SK-N-SH (cell line): ENCODE measurements at regions not wholly inside any gene's neighbourhood (a gene's known extent, or its start where the extent isn't known, plus 50 kb on each side); places are given as distances from the start of the nearest gene placed in this dataset.

Source experiments
- CTCF ChIA-PET: fragments of 300-600, 350-600 bp; formaldehyde crosslinking; extraction: SDS; loops from one replicate; lab custom pipeline; 2021; lab: Yijun Ruan, JAX
- POLR2A ChIA-PET: fragments of 350-600 bp; sonication (Branson Sonifier 250); formaldehyde crosslinking; extraction: SDS; loops from one replicate; lab custom pipeline; 2020; ENCODE audit warnings: antibody characterized with exemption, inconsistent platforms; lab: Yijun Ruan, JAX
- DNase-seq: peaks from one replicate; pipeline ENCODE4 v3.0.0; 2012
- H2AFZ ChIP-seq: fragments of 200-600 bp; sonication (generic); 2 replicates; pipeline ENCODE4 v1.8.1; 2016; ENCODE audit warnings: antibody characterized with exemption, mild to moderate bottlenecking, low read depth
- H3F3A ChIP-seq: fragments of 200-600 bp; sonication (generic); replicated peaks from 2 replicates; pipeline ENCODE3; 2016; ENCODE audit warnings: antibody characterized with exemption, mild to moderate bottlenecking; ENCODE audit not compliant: insufficient read depth
- H3K27ac ChIP-seq, 2 experiments: fragments of 200-500 bp in 1 of 2; fragments of 200-600 bp in 1 of 2; sonication (Bioruptor generic) in 1 of 2; sonication (generic), shearing (Covaris generic) in 1 of 2; 2 replicates each; pipeline versions ENCODE4 v1.5.1 to v1.6.1; 2014 to 2016; ENCODE audit warnings: low read depth in 2 of 2, inconsistent platforms in 1 of 2, low read length in 1 of 2, mild to moderate bottlenecking in 1 of 2, mixed read lengths in 1 of 2
- H3K27me3 ChIP-seq: fragments of 200-600 bp; sonication (generic), shearing (Covaris generic); 2 replicates; pipeline ENCODE4 v1.6.1; 2016; ENCODE audit warnings: mixed run types; ENCODE audit not compliant: insufficient read depth
- H3K36me3 ChIP-seq, 2 experiments: fragments of 200-500 bp in 1 of 2; fragments of 200-600 bp in 1 of 2; sonication (Bioruptor generic) in 1 of 2; sonication (generic) in 1 of 2; replicated peaks in 1 of 2; 2 replicates each; pipeline versions ENCODE3 to v1.5.1; 2014 to 2016; ENCODE audit warnings: low read length in 1 of 2, mild to moderate bottlenecking in 1 of 2; ENCODE audit not compliant: insufficient read depth in 2 of 2, control insufficient read depth in 1 of 2
- H3K4me1 ChIP-seq, 2 experiments: fragments of 200-500 bp in 1 of 2; fragments of 200-600 bp in 1 of 2; sonication (Bioruptor generic) in 1 of 2; sonication (generic), shearing (Covaris generic) in 1 of 2; 2 replicates each; pipeline versions ENCODE4 v1.5.1 to v1.6.1; 2014 to 2016; ENCODE audit warnings: low read depth in 1 of 2, low read length in 1 of 2, mixed run types in 1 of 2; ENCODE audit not compliant: insufficient read depth in 2 of 2, control insufficient read depth in 1 of 2
- H3K4me2 ChIP-seq: fragments of 200-600 bp; sonication (generic), shearing (Covaris generic); 2 replicates; pipeline ENCODE4 v1.6.1; 2017; ENCODE audit warnings: mixed run types
- H3K4me3 ChIP-seq, 2 experiments: fragments of 200-500 bp in 1 of 2; fragments of 200-600 bp in 1 of 2; sonication (Bioruptor generic) in 1 of 2; sonication (generic), shearing (Covaris generic) in 1 of 2; 2 replicates each; pipeline versions ENCODE4 v1.5.1 to v1.8.1; 2014 to 2016; ENCODE audit warnings: low read depth in 2 of 2, inconsistent platforms in 1 of 2, low read length in 1 of 2, mild to moderate bottlenecking in 1 of 2, mixed read lengths in 1 of 2, moderate library complexity in 1 of 2
- H3K79me2 ChIP-seq: fragments of 200-600 bp; sonication (generic); 2 replicates; pipeline ENCODE4 v1.8.1; 2017; ENCODE audit warnings: mild to moderate bottlenecking; ENCODE audit not compliant: insufficient read depth
- H3K9ac ChIP-seq: fragments of 200-600 bp; sonication (generic); 2 replicates; pipeline ENCODE4 v1.6.1; 2017; ENCODE audit warnings: mixed run types
- H3K9me2 ChIP-seq: fragments of 200-600 bp; sonication (generic); 2 replicates; pipeline ENCODE4 v1.6.1; 2017; ENCODE audit warnings: mixed run types
- H3K9me3 ChIP-seq: fragments of 200-600 bp; sonication (generic); 2 replicates; pipeline ENCODE4 v1.6.1; 2017; ENCODE audit warnings: mixed run types, mild to moderate bottlenecking, moderate library complexity
- H4K20me1 ChIP-seq: fragments of 200-600 bp; sonication (generic); 2 replicates; pipeline ENCODE4 v1.6.1; 2017; ENCODE audit warnings: mild to moderate bottlenecking, mixed run types; ENCODE audit not compliant: insufficient read depth
- ELF1 ChIP-seq: IDR thresholded peaks from 2 replicates; pipeline ENCODE4 v1.4.0; 2012
- EZH2phosphoT487 ChIP-seq: fragments of 200-600 bp; sonication (generic); IDR thresholded peaks from 2 replicates; pipeline ENCODE4 v1.6.1; 2017; ENCODE audit warnings: low read depth, mixed run types, mild to moderate bottlenecking, antibody characterized with exemption, moderate library complexity, borderline replicate concordance
- FOSL2 ChIP-seq: IDR thresholded peaks from 2 replicates; pipeline ENCODE4 v1.4.0; 2012; ENCODE audit warnings: low read depth, mild to moderate bottlenecking, moderate library complexity, borderline replicate concordance
- FOXJ3 ChIP-seq: sonication (generic); formaldehyde crosslinking; IDR thresholded peaks from 2 replicates; pipeline ENCODE4 v1.5.1; 2020; ENCODE audit warnings: mild to moderate bottlenecking, missing genetic modification reagents
- FOXM1 ChIP-seq: IDR thresholded peaks from 2 replicates; pipeline ENCODE4 v1.4.0; 2012; ENCODE audit warnings: low read depth, mild to moderate bottlenecking
- GABPA ChIP-seq: IDR thresholded peaks from 2 replicates; pipeline ENCODE4 v1.4.0; 2012; ENCODE audit warnings: low read depth, mild to moderate bottlenecking
- GATA2 ChIP-seq: sonication (generic); formaldehyde crosslinking; IDR thresholded peaks from 2 replicates; pipeline ENCODE4 v1.5.0; 2020; ENCODE audit warnings: mild to moderate bottlenecking, missing genetic modification reagents
- JUND ChIP-seq: IDR thresholded peaks from 2 replicates; pipeline ENCODE4 v1.4.0; 2012
- MAX ChIP-seq: IDR thresholded peaks from 2 replicates; pipeline ENCODE4 v1.4.0; 2012; ENCODE audit warnings: low read depth
- MEF2A ChIP-seq: IDR thresholded peaks from 2 replicates; pipeline ENCODE4 v1.4.0; 2012; ENCODE audit warnings: low read depth, borderline replicate concordance
- MXI1 ChIP-seq: IDR thresholded peaks from 2 replicates; pipeline ENCODE4 v1.6.1; 2012; ENCODE audit warnings: mild to moderate bottlenecking, low read depth, low read length, improper control_type of control experiment
- POLR2AphosphoS5 ChIP-seq: IDR thresholded peaks from 2 replicates; pipeline ENCODE4 v1.6.1; 2012; ENCODE audit warnings: low read depth, low read length
- RAD21 ChIP-seq: IDR thresholded peaks from 2 replicates; pipeline ENCODE4 v1.6.1; 2012; ENCODE audit warnings: mild to moderate bottlenecking, low read length
- RCOR1 ChIP-seq: fragments of 150-350 bp; IDR thresholded peaks from 2 replicates; pipeline ENCODE4 v1.6.1; 2017; ENCODE audit warnings: antibody characterized with exemption, low read length
- RFX5 ChIP-seq: IDR thresholded peaks from 2 replicates; pipeline ENCODE4 v1.6.1; 2012; ENCODE audit warnings: mild to moderate bottlenecking, improper control_type of control experiment, low read length
- RXRA ChIP-seq: IDR thresholded peaks from 2 replicates; pipeline ENCODE4 v1.4.0; 2012; ENCODE audit warnings: low read depth, mild to moderate bottlenecking, borderline replicate concordance
- SMC3 ChIP-seq: IDR thresholded peaks from 2 replicates; pipeline ENCODE4 v1.6.1; 2012; ENCODE audit warnings: low read depth, low read length, improper control_type of control experiment
- TCF12 ChIP-seq: IDR thresholded peaks from 2 replicates; pipeline ENCODE4 v1.4.0; 2012
- YY1 ChIP-seq: IDR thresholded peaks from 2 replicates; pipeline ENCODE4 v1.4.0; 2012; ENCODE audit warnings: low read depth, mild to moderate bottlenecking
- WGBS: methylation state at CpG from one replicate; pipeline ENCODE4 v1.1.6; 2017; ENCODE audit warnings: low lambda C conversion rate; 5-methylcytosine and 5-hydroxymethylcytosine counted together

GRCh38 chr9:27717991-27718390, 144.7 kb upstream of the C9orf72 start:
- TF ChIP-seq POLR2AphosphoS5 (no peak), RXRA (no peak), FOXJ3 (CRISPR knock-in tag) (no peak), EZH2phosphoT487 (no peak), RFX5 (no peak), SMC3 (no peak), GABPA (no peak), TCF12 (no peak)
- Histone ChIP-seq H3K9me2 (no peaks in the 10 kb centered on the region), H3K79me2 (no peaks in the 10 kb centered on the region), H3K4me3 (no peak overlapping the region), H3F3A (no peaks in the 10 kb centered on the region), H3K27me3 (no peaks in the 10 kb centered on the region), H3K36me3 (no peaks in the 10 kb centered on the region), H4K20me1 (no peaks in the 10 kb centered on the region), H3K9ac (no peak overlapping the region), H3K9me3 (no peaks in the 10 kb centered on the region), H3K27ac (no peak overlapping the region), H3K4me1 (no peaks in the 10 kb centered on the region; a peak in 1 of 4 replicates), H2AFZ (no peak overlapping the region), H3K4me2 (no peak overlapping the region)
- WGBS = 43% methylated on average over 2 of the region's 2 CpGs
- DNase-seq = no peak
- POLR2A ChIA-PET = no interaction called here
- CTCF ChIA-PET = no interaction called here

GRCh38 chr9:27719711-27720110, 146.4 kb upstream of the C9orf72 start:
- no peaks in the 10 kb centered on the region for H3K36me3 ChIP-seq
- ChIA-PET CTCF (interaction anchor here (1.0 kb wide), 1 partner anchor 354 kb away, joined by 3 read pairs; no protein-coding TSS in a partner anchor), POLR2A (no interaction called here)
- no peak overlapping the region for H3K4me3 ChIP-seq
- H3K9ac ChIP-seq = no peak overlapping the region
- H2AFZ ChIP-seq = no peak overlapping the region
- no peaks in the 10 kb centered on the region for H3F3A ChIP-seq
- H3K79me2 ChIP-seq = no peaks in the 10 kb centered on the region
- no peak overlapping the region for H3K27ac ChIP-seq
- no peaks in the 10 kb centered on the region for H3K27me3 ChIP-seq
- TF ChIP-seq JUND (no peak), TCF12 (no peak), FOSL2 (no peak), GATA2 (CRISPR knock-in tag) (no peak), ELF1 (no peak), YY1 (no peak), MEF2A (no peak), RCOR1 (no peak), MXI1 (no peak), FOXM1 (no peak), RAD21 (no peak), MAX (no peak)
- no peaks in the 10 kb centered on the region for H4K20me1 ChIP-seq
- WGBS = 58% methylated on average over 2 of the region's 2 CpGs
- H3K9me3 ChIP-seq = no peaks in the 10 kb centered on the region
- H3K4me2 ChIP-seq = no peak overlapping the region
- no peaks in the 10 kb centered on the region; a peak in 1 of 4 replicates for H3K4me1 ChIP-seq
- DNase-seq = no peak
- H3K9me2 ChIP-seq = no peaks in the 10 kb centered on the region
